Stimulated activated naive B cell treated with anti-CD40 and anti-IgM and Interleukin-4, amounts not matched to agents 10 μg/mL and 1 μg/mL and 100 μg/mL, for 72 hours (primary cell): ENCODE measurements at regions not wholly inside any gene's neighbourhood (a gene's known extent, or its start where the extent isn't known, plus 50 kb on each side); places are given as distances from the start of the nearest gene placed in this dataset.

ENCODE experiments used
- ATAC-seq, 2 donors: fragments of 150-1000 bp; cut with Tn5 transposase; replicated peaks; 2 replicates each; pipeline ENCODE4 v1.10.0; 2021; ENCODE audit warnings: moderate library complexity in 1 of 2
- DNase-seq: peaks from one replicate; pipeline ENCODE4 v3.0.0; 2021
- H3K27ac Mint-ChIP-seq: one replicate; pipeline ENCODE4 v1.8.0; 2022; ENCODE audit warnings: mild to moderate bottlenecking, mixed read lengths
- H3K27me3 Mint-ChIP-seq, 2 donors: one replicate each; pipeline ENCODE4 v1.8.0; 2022; ENCODE audit warnings: mixed read lengths in 2 of 2
- H3K36me3 Mint-ChIP-seq, 2 donors: one replicate each; pipeline ENCODE4 v1.8.0; 2022; ENCODE audit warnings: mixed read lengths in 2 of 2, mild to moderate bottlenecking in 1 of 2
- H3K4me1 Mint-ChIP-seq, 2 donors: one replicate each; pipeline ENCODE4 v1.8.0; 2022; ENCODE audit warnings: mixed read lengths in 2 of 2, mild to moderate bottlenecking in 1 of 2
- H3K4me3 Mint-ChIP-seq, 2 donors: one replicate each; pipeline ENCODE4 v1.8.0; 2022; ENCODE audit warnings: mild to moderate bottlenecking in 2 of 2, mixed read lengths in 2 of 2, moderate library complexity in 1 of 2
- H3K9me3 Mint-ChIP-seq, 2 donors: one replicate each; pipeline ENCODE4 v1.8.0; 2022; ENCODE audit warnings: mixed read lengths in 2 of 2, mild to moderate bottlenecking in 1 of 2

DNA sequence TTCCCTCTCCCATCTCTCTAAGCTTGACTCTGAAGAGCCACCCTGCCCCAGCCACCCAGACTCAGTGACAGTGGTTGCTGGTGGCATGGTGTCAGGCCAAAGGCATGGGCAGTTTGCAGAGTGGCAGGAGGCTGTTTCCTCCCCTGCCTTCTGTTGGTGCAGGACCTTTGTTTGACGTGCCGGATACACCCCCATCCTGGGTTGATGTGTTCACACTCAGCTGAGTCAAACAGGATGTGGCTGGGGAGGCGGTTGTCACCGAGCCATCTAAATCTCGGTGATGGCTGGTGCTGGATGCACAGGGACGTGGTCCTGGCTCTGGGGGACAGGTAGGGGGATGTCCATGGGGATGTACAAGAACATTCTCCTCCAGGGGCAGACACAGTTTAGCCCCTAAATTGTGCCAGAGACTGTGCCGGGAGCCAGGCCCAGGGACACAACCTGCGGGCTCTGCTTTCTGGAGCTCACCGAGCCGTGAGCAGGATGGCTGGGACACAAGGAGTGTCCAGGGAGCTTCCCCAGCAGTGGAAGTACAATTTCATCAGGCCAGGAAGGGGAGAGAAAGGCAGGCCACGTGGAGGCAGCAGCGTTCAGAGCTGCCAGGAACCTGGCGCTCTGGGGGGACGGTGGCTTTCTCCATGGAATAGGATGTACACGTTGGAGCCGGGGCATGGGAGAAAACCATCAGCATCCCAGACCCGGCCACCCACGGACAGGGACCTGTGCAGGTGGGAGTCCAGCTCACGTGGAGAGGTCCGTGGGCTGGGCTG is 264.2 kb downstream of the SEC14L1 start:
- DNase-seq = peak; percentile 77
- Mint-ChIP-seq H3K27ac (peak overlapping the region; percentile 95), H3K4me1 (peaks cover 79 to 95% of the 10 kb centered on the region in 2 donors), H3K9me3 (no peaks in the 10 kb centered on the region), H3K27me3 (no peaks in the 10 kb centered on the region), H3K36me3 (peaks cover 8 to 31% of the 10 kb centered on the region in 2 donors), H3K4me3 (peak overlapping the region; percentile 87 to 89)
- ATAC-seq = peak; percentile 86 to 87

DNA sequence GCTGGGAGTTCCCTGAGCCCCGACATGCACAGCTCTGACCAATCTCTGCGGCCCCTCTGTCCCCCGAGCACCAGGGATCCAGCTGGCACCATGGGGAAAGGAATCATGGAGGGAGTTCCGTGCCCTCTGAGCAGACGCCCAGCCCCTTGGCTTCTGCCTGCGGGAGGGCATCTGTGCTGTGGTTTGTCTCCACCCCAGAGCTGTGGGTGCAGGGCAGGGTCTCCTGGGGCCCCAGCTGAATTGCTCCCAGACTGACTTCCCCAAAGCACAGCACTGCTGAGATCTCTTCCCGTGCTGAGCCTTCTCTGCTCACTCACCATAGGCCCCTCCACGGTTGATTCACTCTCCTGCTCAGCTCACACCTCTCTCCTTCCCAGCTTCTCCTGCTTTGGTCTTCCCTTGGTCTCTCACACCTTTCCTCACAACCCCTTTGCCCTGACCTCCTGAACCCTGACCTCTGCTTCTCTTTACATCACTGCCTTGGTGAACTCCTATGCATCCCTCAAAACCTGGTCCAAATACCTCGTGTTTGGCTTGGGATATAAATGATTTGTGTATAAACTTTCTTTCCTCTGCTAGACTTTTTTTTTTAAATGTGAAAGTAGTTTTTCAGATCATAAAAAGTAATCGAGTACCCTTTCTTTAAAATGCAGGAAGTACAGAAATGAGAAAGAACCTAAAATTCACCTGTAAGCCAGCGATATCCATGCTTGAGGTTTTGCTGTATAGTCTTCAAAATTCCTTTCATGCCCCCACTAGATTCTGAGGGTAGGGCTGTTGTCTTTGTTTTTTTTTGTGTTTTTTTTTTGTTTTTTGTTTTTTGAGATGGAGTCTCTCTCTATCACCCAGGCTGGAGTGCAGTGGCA is 265.3 kb downstream of the SEC14L1 start:
- Mint-ChIP-seq H3K9me3 (no peaks in the 10 kb centered on the region), H3K36me3 (peaks cover 11 to 39% of the 10 kb centered on the region in 2 donors), H3K27ac (peak overlapping the region; percentile 95), H3K4me1 (peaks cover 76 to 95% of the 10 kb centered on the region in 2 donors), H3K4me3 (peak overlapping the region; percentile 87 to 89), H3K27me3 (no peaks in the 10 kb centered on the region)
- DNase-seq (no peak), ATAC-seq (peak; percentile 30 to 40)

DNA sequence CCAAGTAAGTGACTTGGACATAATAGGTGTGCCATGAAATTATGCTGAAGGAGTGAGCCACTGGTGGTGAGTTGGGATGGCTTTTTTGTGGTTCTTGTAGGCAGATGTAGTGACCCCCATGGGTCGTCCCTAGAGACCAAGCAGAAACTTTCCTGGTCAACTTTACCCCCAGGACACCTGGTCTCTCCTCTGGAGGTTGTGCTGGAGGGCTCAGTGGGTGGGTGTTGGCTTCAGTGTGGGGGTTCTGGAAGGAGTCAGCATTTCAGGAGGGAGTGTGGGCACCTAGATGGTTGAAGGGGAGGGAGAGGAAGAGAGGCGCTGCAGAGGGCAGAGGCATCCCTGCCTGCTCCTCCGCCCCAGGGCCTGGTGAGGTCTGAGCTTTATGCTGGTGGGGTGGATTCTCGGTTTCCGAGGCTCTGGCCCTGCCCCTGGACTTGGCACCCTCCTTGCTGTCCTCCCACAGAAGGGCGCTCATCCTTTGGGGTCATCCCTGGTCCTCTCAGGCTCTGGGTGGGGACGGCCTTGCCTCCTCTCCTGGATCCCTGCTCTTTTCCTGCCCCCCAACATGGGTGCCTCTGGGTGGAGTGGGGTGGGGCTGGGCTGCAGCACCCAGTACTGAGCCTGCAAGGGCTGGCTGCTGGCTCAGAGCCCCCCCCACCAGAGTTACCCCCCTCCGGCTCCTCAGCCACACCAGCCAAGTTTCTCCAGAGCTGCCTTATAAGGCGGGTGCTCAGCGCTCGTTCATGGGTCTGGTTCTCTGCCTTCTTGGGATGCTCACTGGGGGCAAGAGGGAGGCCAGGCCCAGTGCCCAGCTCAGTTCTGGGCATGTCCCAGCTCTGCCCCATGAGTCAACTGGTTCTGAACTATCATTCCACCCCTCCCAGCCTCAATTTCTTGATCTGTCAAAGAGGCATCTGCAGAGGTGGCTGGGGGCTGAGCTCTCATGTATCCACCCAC is 266.8 kb downstream of the SEC14L1 start:
- peaks cover 17 to 39% of the 10 kb centered on the region in 2 donors for H3K36me3 Mint-ChIP-seq

DNA sequence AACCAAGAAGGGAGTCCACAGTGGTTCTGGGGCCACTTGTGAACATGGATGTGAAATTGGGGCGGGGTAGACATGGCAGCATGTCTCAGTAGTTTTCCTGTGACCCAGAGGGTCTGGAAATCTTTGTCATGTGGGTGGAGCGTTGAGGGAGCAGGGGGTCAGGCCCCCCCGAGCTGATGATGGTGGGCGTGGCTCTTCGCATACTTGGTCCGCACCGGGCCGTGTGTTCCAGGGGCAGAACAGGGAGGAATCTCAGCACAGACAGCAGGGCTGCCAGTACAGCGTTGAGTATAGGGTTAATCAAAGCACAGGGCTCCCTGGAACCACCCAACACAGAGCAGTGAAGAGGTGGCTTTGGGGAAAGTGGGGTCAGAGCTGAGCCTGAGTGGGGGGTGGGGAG is 267.5 kb downstream of the SEC14L1 start:
- H3K27me3 Mint-ChIP-seq = no peaks in the 10 kb centered on the region
- no peak overlapping the region for H3K4me3 Mint-ChIP-seq
- peak overlapping the region; percentile 56 for H3K27ac Mint-ChIP-seq
- H3K9me3 Mint-ChIP-seq = peaks cover 0 to 5% of the 10 kb centered on the region in 2 donors
- no peak for DNase-seq
- H3K36me3 Mint-ChIP-seq = peaks cover 19 to 38% of the 10 kb centered on the region in 2 donors
- H3K4me1 Mint-ChIP-seq = peaks cover 72 to 95% of the 10 kb centered on the region in 2 donors
- no peak for ATAC-seq

More for the DNA sequence above, 266.8 kb downstream of the SEC14L1 start:
- no peaks in the 10 kb centered on the region for H3K27me3 Mint-ChIP-seq
- H3K4me3 Mint-ChIP-seq = peak overlapping the region in 1 of 2 donors; percentile 10
- ATAC-seq (no peak), DNase-seq (no peak)
- H3K9me3 Mint-ChIP-seq = peaks cover 0 to 5% of the 10 kb centered on the region in 2 donors
- peaks cover 74 to 95% of the 10 kb centered on the region in 2 donors for H3K4me1 Mint-ChIP-seq
- peak overlapping the region; percentile 80 for H3K27ac Mint-ChIP-seq

DNA sequence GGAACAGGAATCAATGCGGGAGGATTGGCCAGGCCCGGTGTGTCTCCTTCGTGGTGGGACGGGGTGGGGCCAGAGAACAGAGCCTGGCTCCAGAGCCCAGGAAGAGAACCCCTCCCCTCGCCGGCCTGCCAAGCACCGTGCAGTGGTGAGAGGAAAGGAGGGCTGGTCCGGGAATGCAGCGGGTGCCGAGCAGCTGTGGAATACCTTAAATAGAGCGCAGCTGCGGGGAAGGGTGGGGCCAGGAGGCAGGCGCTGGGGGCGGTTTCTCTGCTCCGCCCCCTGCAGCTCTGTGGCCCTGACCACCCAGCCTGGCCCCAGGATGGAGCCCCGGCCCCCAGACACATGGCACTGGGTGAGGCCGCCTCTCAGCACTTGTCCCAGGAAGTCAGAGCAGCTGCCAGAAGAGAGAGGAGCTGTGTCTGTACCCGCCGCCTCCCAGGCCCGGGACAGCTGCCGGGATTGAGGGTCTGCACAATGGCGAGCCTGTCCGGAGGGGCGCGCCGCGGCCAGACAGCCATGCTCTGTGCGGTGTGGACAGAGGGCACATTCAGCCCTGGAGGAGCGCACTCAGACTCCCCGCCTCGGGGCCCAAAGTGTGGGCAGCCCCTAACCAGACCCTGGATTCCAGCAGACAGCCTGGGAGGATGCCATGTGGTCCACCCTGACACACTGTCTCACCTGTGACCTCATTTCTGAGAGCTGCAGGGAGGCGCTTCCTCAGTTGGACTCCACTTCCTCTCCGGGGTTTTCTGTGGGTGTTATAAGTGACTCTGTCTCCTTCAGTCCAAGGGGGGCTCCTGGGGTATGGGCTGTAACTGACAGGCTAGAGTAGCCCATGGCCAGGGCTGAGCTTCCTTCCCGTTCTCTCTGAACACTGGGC is 268.8 kb downstream of the SEC14L1 start:
- Mint-ChIP-seq H3K36me3 (peaks cover 19 to 35% of the 10 kb centered on the region in 2 donors), H3K4me1 (peaks cover 63 to 88% of the 10 kb centered on the region in 2 donors), H3K4me3 (peak overlapping the region in 1 of 2 donors; percentile 32), H3K9me3 (peaks cover 0 to 5% of the 10 kb centered on the region in 2 donors), H3K27me3 (no peaks in the 10 kb centered on the region), H3K27ac (peak overlapping the region; percentile 88)
- peak; percentile 21 to 24 for ATAC-seq
- no peak for DNase-seq

DNA sequence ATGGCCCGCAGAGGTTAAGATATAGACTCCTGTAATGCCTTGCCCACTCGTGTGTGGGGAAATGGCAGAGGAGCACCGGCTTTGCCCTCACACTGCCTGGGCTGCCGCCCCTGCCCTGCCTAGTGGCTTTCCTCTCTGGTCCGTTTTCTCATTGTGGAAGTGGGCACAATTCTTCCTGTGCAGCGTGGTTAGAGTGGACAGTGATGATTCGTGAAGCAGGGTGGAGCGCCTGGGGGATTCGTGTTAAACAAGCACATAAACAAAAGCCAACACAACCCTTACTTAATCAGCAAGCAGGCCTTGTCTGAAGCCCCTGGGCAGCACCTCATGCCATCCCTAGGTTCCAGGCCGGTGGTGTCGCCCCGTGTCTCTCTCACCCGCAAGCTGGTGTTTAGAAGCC is 269.7 kb downstream of the SEC14L1 start:
- H3K27me3 Mint-ChIP-seq = no peaks in the 10 kb centered on the region
- peaks cover 0 to 5% of the 10 kb centered on the region in 2 donors for H3K9me3 Mint-ChIP-seq
- DNase-seq = no peak
- H3K4me3 Mint-ChIP-seq = no peak overlapping the region
- peaks cover 54 to 79% of the 10 kb centered on the region in 2 donors for H3K4me1 Mint-ChIP-seq
- peak overlapping the region; percentile 66 for H3K27ac Mint-ChIP-seq
- H3K36me3 Mint-ChIP-seq = peaks cover 17 to 35% of the 10 kb centered on the region in 2 donors
- ATAC-seq = no peak

DNA sequence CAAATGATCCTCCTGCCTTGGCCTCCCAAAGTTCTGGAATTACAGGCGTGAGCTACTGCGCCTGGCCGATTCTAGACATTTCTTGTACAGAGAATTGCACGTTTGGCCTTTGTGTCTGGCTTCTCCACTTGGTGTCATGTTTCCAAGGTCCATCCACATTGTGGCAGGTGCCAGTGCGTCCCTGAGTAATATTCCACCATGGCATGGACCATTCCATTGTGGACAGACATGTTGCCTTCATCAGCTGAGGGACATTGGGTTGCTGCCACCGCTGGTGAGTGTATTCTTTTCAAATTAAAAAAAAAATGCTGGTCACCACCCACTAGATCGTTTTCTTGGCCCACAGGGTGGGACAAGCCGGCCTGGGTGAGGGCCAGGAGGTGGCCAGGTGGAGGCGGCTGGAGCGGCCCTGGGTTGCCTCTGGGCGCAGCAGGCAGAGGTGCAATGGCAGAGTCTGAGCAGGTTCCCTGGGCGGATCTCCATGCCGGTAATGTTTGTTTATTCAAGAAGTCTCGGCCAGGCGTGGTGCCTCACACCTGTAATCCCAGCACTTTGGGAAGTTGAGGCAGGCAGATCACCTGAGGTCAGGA is 274.1 kb downstream of the SEC14L1 start:
- Mint-ChIP-seq H3K27me3 (no peaks in the 10 kb centered on the region), H3K4me1 (peaks cover 25 to 41% of the 10 kb centered on the region in 2 donors)

DNA sequence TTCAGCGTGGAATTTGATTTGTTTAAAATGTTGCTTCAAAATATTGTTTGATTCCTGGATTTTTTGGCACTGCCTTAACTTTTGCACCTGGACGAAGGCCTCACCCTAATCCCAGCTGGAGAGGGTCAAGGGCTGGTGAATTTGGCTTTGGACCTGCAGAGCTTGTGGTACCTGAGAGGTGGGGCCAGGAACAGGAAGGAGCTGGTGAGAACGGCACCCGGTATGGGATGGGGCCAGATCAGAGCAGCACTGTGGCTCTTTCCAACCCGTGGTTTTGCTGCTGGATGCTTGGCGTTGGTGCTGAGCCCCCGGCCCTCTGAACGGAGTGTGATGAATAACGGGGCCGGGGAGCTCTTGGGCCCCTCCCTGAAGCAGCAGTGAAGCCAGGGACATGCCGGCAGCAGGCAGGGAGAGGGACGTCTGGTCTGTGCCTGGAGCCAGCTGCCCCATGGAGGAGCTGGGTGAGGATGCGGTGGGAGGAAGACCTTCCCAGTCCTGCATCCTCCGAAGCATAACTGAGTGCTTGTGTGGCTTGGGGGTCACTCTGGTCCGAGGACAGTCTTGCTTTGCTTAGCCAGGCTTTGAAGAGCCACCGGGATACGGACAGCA is 275.4 kb downstream of the SEC14L1 start:
- no peak overlapping the region for H3K27ac Mint-ChIP-seq
- no peak for DNase-seq
- H3K4me3 Mint-ChIP-seq = no peak overlapping the region
- ATAC-seq = no peak
- no peaks in the 10 kb centered on the region for H3K27me3 Mint-ChIP-seq
- peaks cover 9 to 19% of the 10 kb centered on the region in 2 donors for H3K36me3 Mint-ChIP-seq
- H3K9me3 Mint-ChIP-seq = peaks cover 0 to 5% of the 10 kb centered on the region in 2 donors
- peaks cover 27 to 39% of the 10 kb centered on the region in 2 donors for H3K4me1 Mint-ChIP-seq

More for the DNA sequence above, 274.1 kb downstream of the SEC14L1 start:
- ATAC-seq (no peak), DNase-seq (no peak)
- peaks cover 13 to 27% of the 10 kb centered on the region in 2 donors for H3K36me3 Mint-ChIP-seq
- no peak overlapping the region for H3K4me3 Mint-ChIP-seq
- H3K27ac Mint-ChIP-seq = no peak overlapping the region
- peaks cover 0 to 5% of the 10 kb centered on the region in 2 donors for H3K9me3 Mint-ChIP-seq

DNA sequence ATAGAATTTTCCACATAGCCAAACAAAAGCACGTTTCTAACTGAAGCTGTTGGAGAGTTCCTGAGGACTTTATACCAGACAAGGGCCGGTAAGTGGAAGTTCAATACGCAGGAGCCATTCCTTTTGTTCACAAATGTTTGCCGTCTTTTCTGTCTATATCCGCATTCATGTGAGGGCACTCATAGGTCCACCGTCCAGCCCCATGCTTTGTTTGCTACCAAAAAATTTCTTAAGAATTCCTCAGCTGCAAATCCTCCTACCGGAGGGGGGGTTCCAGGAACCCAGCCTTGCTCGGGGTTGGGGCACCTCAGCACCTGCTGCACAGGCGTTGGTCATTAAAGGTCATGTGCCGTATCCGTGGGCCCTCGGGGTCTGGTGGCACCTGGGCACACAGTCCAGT is 276.8 kb downstream of the SEC14L1 start:
- no peak for ATAC-seq
- Mint-ChIP-seq H3K27ac (no peak overlapping the region), H3K4me1 (peaks cover 28 to 38% of the 10 kb centered on the region in 2 donors), H3K4me3 (no peak overlapping the region), H3K9me3 (no peaks in the 10 kb centered on the region), H3K36me3 (peaks cover 4 to 16% of the 10 kb centered on the region in 2 donors), H3K27me3 (no peaks in the 10 kb centered on the region)
- DNase-seq = no peak

DNA sequence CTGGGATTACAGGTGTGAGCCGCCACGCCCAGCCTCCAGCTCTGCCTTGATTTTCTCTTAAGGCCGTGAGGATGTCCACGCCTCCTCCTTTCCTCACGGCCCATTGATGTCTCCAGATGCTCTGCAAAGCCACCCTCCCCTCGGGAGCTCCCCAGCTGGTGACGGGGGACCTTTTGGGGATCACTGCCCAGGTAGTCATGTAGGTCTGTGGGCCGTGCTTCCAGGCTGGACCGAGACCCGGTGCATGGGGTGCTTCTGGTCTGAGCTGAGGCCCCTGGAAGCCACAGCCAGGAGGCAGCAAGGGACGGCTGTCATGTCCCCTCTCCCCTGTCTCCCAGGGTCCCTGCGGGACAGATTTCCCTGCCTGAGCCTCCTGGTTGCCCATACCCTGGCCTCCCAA is 277.8 kb downstream of the SEC14L1 start:
- DNase-seq = no peak
- Mint-ChIP-seq H3K27me3 (no peaks in the 10 kb centered on the region), H3K9me3 (no peaks in the 10 kb centered on the region), H3K36me3 (peaks cover 3 to 10% of the 10 kb centered on the region in 2 donors), H3K4me3 (no peak overlapping the region), H3K27ac (no peak overlapping the region), H3K4me1 (peaks cover 25 to 31% of the 10 kb centered on the region in 2 donors)
- ATAC-seq = no peak

DNA sequence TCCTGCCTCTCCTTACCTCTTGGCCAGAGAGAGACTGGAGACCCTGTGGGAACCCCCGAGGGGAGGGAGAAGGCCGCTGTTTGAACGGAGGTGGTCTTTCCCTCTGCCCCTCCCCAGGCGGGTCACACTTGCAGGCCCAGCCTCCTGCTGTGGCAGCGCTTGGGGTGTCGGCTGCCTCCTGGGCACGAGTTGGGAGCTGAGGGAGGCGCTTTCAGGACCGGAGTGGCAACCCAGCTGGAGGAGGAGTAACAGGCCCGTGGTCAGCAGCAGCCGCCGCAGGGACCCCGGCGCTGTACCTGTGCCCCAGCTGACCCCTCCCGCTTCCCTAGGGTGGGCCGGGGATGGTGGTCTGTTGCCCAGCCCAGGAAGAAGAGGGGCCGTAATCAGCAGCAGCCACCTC is 278.3 kb downstream of the SEC14L1 start:
- Mint-ChIP-seq H3K36me3 (peaks cover 3 to 10% of the 10 kb centered on the region in 2 donors), H3K4me3 (no peak overlapping the region), H3K4me1 (peaks cover 26 to 33% of the 10 kb centered on the region in 2 donors), H3K9me3 (no peaks in the 10 kb centered on the region), H3K27ac (no peak overlapping the region), H3K27me3 (no peaks in the 10 kb centered on the region)
- ATAC-seq (no peak), DNase-seq (no peak)

DNA sequence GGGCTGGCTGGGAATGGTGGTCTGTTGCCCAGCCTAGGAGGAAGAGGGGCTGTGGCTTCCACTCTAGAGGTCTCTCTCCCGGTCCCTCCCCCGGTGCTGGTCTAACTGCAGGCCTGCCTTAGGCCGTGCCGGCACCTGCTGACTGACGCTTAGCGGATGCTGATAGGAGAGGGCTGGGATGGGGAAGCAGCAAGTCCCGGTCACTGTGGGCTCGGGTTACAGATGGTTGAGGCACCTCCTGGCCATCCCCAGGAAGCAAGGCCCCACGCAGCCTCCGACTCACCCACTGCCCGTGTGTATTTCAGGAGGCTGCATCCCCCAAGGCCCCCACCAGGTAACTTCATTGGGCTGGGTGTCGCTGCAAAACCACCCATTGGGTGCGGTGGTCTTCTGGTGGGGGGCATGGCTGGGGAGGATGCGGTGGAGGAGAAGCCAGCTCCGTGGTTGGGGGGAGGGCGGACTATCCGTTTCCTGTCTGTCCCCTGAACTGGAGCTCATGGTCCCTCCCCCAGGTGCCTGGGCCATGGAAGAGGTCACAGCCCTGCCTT is 278.9 kb downstream of the SEC14L1 start:
- H3K4me1 Mint-ChIP-seq = peaks cover 26 to 33% of the 10 kb centered on the region in 2 donors
- ATAC-seq (no peak), DNase-seq (no peak)
- H3K27me3 Mint-ChIP-seq = no peaks in the 10 kb centered on the region
- no peaks in the 10 kb centered on the region for H3K9me3 Mint-ChIP-seq
- no peak overlapping the region for H3K27ac Mint-ChIP-seq
- H3K4me3 Mint-ChIP-seq = no peak overlapping the region
- peaks cover 3 to 10% of the 10 kb centered on the region in 2 donors for H3K36me3 Mint-ChIP-seq
